ENCODE measurements at regions not wholly inside any gene's neighbourhood (a gene's known extent, or its start where the extent isn't known, plus 50 kb on each side); places are given as distances from the start of the nearest gene placed in this dataset.

DNA sequence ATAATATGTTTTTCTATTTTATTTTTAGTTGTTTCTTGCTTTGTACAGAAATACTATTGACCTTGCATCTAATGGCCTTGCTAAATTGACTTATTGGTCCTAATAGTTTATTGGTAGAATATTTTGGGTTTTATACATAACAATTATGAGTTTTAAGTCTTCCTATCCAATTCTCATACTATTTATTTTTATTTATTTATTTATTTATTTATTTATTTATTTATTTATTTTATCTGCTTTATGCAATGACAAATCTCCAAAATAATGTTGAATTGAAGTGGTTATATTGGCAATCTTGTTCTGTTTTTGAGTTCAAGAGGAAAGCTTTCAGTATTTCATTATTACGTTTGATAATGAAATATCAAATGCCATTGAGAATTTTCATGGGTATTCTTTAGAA lies 488.3 kb downstream of the CDH2 start:
- H3K27ac Mint-ChIP-seq (ENCODE audit: unreplicated experiment), result no peak overlapping the region
- DNase-seq, result no peak
- TF ChIP-seq, protein P1, sequence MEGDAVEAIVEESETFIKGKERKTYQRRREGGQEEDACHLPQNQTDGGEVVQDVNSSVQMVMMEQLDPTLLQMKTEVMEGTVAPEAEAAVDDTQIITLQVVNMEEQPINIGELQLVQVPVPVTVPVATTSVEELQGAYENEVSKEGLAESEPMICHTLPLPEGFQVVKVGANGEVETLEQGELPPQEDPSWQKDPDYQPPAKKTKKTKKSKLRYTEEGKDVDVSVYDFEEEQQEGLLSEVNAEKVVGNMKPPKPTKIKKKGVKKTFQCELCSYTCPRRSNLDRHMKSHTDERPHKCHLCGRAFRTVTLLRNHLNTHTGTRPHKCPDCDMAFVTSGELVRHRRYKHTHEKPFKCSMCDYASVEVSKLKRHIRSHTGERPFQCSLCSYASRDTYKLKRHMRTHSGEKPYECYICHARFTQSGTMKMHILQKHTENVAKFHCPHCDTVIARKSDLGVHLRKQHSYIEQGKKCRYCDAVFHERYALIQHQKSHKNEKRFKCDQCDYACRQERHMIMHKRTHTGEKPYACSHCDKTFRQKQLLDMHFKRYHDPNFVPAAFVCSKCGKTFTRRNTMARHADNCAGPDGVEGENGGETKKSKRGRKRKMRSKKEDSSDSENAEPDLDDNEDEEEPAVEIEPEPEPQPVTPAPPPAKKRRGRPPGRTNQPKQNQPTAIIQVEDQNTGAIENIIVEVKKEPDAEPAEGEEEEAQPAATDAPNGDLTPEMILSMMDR (IDR thresholded peaks at IDR 0.05; ENCODE audit: partially characterized antibody, unreplicated experiment), result no peak
- peaks cover 3% of the 10 kb centered on the region for H3K27me3 Mint-ChIP-seq (ENCODE audit: unreplicated experiment)
- H3K36me3 Mint-ChIP-seq (ENCODE audit: unreplicated experiment), result peaks cover 8% of the 10 kb centered on the region
- H3K9me3 Mint-ChIP-seq (ENCODE audit: unreplicated experiment), result peaks cover 11% of the 10 kb centered on the region
- peaks cover 9% of the 10 kb centered on the region for H3K4me1 Mint-ChIP-seq (ENCODE audit: low read depth, unreplicated experiment)
- H3K4me3 Mint-ChIP-seq (ENCODE audit: unreplicated experiment), result no peak overlapping the region

DNA sequence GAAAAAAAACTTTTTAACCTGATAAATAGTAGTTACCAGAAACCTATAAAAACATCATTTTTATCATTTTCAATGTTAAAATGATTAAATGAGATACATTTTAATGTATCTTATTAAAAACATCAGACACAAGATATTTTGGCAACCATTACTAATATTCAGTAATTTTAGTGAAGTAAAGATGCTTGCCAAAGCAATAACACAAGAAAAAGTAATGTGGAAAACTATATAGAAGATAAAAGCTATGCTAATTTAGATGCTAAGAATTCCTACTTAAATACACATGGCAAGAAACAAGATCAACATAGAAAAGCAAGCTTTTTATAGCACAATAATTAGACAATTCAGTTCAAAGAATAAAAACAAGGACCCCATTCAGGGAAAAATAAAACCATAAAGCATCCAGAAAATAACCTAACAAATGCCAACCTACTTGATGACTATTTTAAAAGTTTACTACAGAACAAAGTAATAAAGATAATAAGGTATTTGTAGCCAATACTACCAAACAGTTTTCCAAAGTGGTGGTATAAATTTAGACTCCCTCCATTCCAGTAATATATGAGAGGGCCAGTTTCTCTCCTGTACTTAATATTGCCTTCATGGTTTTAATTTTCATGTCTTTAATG lies 489.5 kb downstream of the CDH2 start:
- DNase-seq, result no peak
- H3K36me3 Mint-ChIP-seq (ENCODE audit: unreplicated experiment), result peaks cover 3% of the 10 kb centered on the region
- no peak overlapping the region for H3K4me3 Mint-ChIP-seq (ENCODE audit: unreplicated experiment)
- H3K27ac Mint-ChIP-seq (ENCODE audit: unreplicated experiment), result no peak overlapping the region
- H3K4me1 Mint-ChIP-seq (ENCODE audit: low read depth, unreplicated experiment), result peaks cover 9% of the 10 kb centered on the region
- peaks cover 3% of the 10 kb centered on the region for H3K27me3 Mint-ChIP-seq (ENCODE audit: unreplicated experiment)
- TF ChIP-seq, protein P1 (IDR thresholded peaks at IDR 0.05; ENCODE audit: partially characterized antibody, unreplicated experiment), result no peak
- H3K9me3 Mint-ChIP-seq (ENCODE audit: unreplicated experiment), result peaks cover 9% of the 10 kb centered on the region

DNA sequence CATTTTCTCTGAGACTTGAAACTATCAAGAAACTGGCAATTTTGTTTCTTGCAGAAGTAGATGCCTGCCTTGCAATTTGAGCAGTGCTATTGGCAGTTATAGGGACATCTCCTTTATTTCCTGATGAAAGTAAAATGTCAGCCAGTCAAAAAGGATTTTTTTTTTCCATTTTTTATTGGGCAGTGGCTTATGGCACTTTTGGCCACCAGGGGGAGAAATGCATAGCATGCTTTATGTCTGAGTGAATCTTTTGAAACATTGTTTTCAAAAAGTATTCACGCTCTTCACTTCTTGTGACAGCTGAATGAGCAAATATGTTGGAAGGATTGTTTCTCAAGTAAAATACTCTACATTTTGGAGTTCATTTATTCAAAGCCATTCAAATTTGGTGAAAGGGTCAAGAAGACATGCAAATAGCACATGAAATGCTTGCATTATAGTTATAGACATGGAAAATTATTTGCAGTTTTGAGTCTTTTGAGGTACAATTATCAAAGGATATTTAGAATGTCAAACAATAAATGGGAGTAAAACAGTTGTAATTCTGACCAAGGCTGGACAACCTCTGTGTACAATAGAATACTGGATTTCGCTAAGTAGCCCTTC lies 491.0 kb downstream of the CDH2 start:
- TF ChIP-seq, protein P1 (IDR thresholded peaks at IDR 0.05; ENCODE audit: partially characterized antibody, unreplicated experiment), result peak; percentile 95
- Mint-ChIP-seq H3K36me3 (ENCODE audit: unreplicated experiment) (peaks cover 3% of the 10 kb centered on the region), H3K27me3 (ENCODE audit: unreplicated experiment) (peaks cover 3% of the 10 kb centered on the region), H3K27ac (ENCODE audit: unreplicated experiment) (peak overlapping the region; percentile 98), H3K4me1 (ENCODE audit: low read depth, unreplicated experiment) (peaks cover 9% of the 10 kb centered on the region), H3K9me3 (ENCODE audit: unreplicated experiment) (peaks cover 9% of the 10 kb centered on the region), H3K4me3 (ENCODE audit: unreplicated experiment) (no peak overlapping the region)
- DNase-seq, result peak; percentile 56

DNA sequence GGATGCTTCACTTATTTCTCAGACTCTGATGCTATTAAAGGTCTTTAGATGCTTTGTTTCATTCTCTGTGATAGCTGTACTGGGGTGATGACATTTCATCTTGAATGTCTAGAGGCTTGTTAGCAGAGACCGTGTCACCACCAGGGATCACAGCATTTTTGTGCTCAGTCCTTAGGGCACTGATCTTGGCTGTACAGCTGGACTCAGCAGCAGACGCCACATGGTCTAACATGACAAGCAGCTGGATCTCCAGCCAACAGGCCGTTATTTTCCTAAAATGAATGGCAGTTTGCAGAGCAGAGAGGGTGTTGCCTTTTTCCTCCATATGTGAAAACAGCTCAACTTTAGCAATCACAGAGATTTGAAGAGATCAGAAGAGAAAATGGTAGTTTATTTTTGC lies 491.8 kb downstream of the CDH2 start:
- H3K4me3 Mint-ChIP-seq (ENCODE audit: unreplicated experiment), result peak overlapping the region; percentile 80
- H3K9me3 Mint-ChIP-seq (ENCODE audit: unreplicated experiment), result peaks cover 9% of the 10 kb centered on the region
- peaks cover 3% of the 10 kb centered on the region for H3K27me3 Mint-ChIP-seq (ENCODE audit: unreplicated experiment)
- H3K36me3 Mint-ChIP-seq (ENCODE audit: unreplicated experiment), result peaks cover 3% of the 10 kb centered on the region
- TF ChIP-seq, protein P1 (IDR thresholded peaks at IDR 0.05; ENCODE audit: partially characterized antibody, unreplicated experiment), result no peak
- H3K4me1 Mint-ChIP-seq (ENCODE audit: low read depth, unreplicated experiment), result peaks cover 9% of the 10 kb centered on the region
- DNase-seq, result peak; percentile 59
- peak overlapping the region; percentile 98 for H3K27ac Mint-ChIP-seq (ENCODE audit: unreplicated experiment)

DNA sequence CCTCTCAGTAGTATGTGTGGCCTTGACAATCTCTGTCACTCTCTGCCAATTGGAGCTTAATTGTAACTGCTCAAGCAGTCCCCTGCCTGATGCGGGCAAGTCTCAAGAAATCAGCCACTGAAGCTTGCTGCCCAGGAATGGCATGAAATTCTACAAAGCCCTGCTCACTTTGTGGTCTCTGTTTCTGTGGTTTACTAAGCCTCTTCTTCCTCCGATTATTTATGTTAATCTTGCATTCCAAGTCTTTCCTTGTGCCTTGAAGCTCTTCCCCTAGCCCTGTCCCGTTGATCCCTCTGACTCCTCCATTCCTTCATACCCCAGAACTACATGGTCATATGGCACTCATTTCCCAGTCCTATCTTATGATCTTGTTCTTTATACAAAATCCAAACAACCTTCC lies 489.3 kb upstream of the CHST9 start:
- Mint-ChIP-seq H3K27me3 (ENCODE audit: unreplicated experiment) (no peaks in the 10 kb centered on the region), H3K4me3 (ENCODE audit: unreplicated experiment) (no peak overlapping the region), H3K36me3 (ENCODE audit: unreplicated experiment) (peaks cover 5% of the 10 kb centered on the region), H3K27ac (ENCODE audit: unreplicated experiment) (no peak overlapping the region), H3K9me3 (ENCODE audit: unreplicated experiment) (no peaks in the 10 kb centered on the region), H3K4me1 (ENCODE audit: low read depth, unreplicated experiment) (peaks cover 14% of the 10 kb centered on the region)
- DNase-seq, result no peak
- TF ChIP-seq, protein P1 (IDR thresholded peaks at IDR 0.05; ENCODE audit: partially characterized antibody, unreplicated experiment), result no peak

All from glutamatergic neuron (in vitro differentiated cells).